Body of pancreas (tissue), 4 donors: ENCODE measurements at regions not wholly inside any gene's neighbourhood (a gene's known extent, or its start where the extent isn't known, plus 50 kb on each side); places are given as distances from the start of the nearest gene placed in this dataset.
"Not testable (repeated sequence)": the region's sequence is repeated elsewhere in the genome, so short reads cannot be mapped to it uniquely, and the experiment has no call there.

ENCODE experiments used
- ATAC-seq: fragments of 150-250 bp; one replicate; pipeline ENCODE4 v1.9.1; 2016
- DNase-seq, 4 donors: peaks; one replicate each; pipeline ENCODE4 v3.0.0-alpha.2; 2019
- H3K27ac ChIP-seq, 4 donors: fragments of 200-600 bp; sonication (generic); 1 replicate in 3 of 4; 2 replicates in 1 of 4; pipeline versions ENCODE4 v1.5.1 to v1.6.1; 2016 to 2019; ENCODE audit warnings: mild to moderate bottlenecking in 1 of 4, mixed read lengths in 1 of 4, moderate library complexity in 1 of 4
- H3K27me3 ChIP-seq, 2 donors: fragments of 200-600 bp; sonication (generic); one replicate each; pipeline ENCODE4 v1.6.0; 2016; ENCODE audit warnings: mild to moderate bottlenecking in 1 of 2
- H3K36me3 ChIP-seq, 2 donors: fragments of 200-600 bp; sonication (generic); replicated peaks in 1 of 2; 2 replicates each; pipeline ENCODE4 v1.5.1; 2016; ENCODE audit warnings: low read depth in 2 of 2; ENCODE audit not compliant: insufficient read depth in 1 of 2
- H3K4me1 ChIP-seq: fragments of 200-600 bp; sonication (generic); one replicate; pipeline ENCODE4 v1.6.0; 2016
- H3K4me3 ChIP-seq, 2 donors: fragments of 200-600 bp; sonication (generic); 1 replicate in 1 of 2; 2 replicates in 1 of 2; pipeline ENCODE4 v1.5.1; 2016 to 2019
- H3K9me3 ChIP-seq, 3 donors: fragments of 200-600 bp; sonication (generic); 1 replicate in 2 of 3; 2 replicates in 1 of 3; pipeline ENCODE4 v1.5.1; 2016
- POLR2A ChIP-seq, 3 donors: fragments of 450-650 bp; IDR thresholded peaks; one replicate each; pipeline ENCODE4 v1.6.1; 2016; ENCODE audit warnings: antibody characterized with exemption in 3 of 3, mild to moderate bottlenecking in 2 of 3
- WGBS, 2 donors: methylation state at CpG; one replicate each; pipeline ENCODE4 v1.1.5; 2017; 5-methylcytosine and 5-hydroxymethylcytosine counted together
- intact Hi-C: fragments of 100-400 bp; cut with DNase I; formaldehyde crosslinking; loops from one replicate; pipeline ENCODE4 v1.15.1; 2023
- TF ChIP-seq, protein P1 (sequence below), 7 experiments: fragments of 450-650 bp in 4 of 7; fragments of 200-600 bp in 3 of 7; sonication (generic) in 3 of 7; IDR thresholded peaks; one replicate each; pipeline ENCODE4 v1.5.1; 2016 to 2019; ENCODE audit warnings: antibody characterized with exemption in 7 of 7

DNA sequence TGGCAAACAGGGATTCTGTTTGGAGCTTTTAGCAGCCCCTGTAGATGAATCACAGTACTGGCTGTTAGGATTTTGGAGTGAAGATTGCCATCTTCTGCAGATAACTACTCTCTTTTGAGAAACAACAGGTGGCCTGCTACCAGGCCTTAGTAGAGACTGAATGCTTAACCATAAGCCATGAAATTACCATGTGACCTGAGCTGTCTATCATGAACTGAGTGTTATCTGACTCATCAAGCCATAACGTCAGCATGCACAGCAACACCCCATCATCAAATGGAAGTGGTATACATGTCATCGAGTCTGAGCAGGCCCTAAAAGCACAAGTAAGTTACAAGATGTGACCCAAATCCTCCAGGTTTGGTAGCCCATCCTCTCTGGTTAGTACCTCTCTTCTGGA is 132.6 kb downstream of the GPR63 start:
- intact Hi-C loops: no loop called here

DNA sequence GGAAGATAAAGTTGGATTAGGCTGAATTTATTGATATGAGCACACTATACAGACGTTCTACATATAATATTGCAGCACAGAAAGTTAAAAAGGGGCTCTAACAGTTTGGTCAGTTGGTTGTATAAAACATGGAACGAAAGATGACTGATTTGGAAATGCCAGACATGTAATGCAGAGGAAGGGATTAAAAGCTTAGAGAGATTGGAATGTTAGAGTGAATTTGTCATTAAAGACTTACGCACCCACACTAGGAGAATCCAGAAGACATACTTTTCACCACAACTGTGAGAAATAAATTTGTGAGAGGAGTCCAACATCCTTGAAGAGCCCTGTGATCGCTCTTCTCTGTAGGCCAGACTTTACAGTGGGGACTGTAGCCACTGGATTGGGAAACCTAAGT is 134.7 kb downstream of the GPR63 start:
- H3K36me3 ChIP-seq: no peaks in the 10 kb centered on the region
- no peak overlapping the region for H3K4me3 ChIP-seq
- no peaks in the 10 kb centered on the region for H3K4me1 ChIP-seq
- no peaks in the 10 kb centered on the region for H3K9me3 ChIP-seq
- DNase-seq (no peak), ATAC-seq (no peak)
- intact Hi-C loops: no loop called here
- H3K27me3 ChIP-seq: no peaks in the 10 kb centered on the region
- TF ChIP-seq, protein P1, sequence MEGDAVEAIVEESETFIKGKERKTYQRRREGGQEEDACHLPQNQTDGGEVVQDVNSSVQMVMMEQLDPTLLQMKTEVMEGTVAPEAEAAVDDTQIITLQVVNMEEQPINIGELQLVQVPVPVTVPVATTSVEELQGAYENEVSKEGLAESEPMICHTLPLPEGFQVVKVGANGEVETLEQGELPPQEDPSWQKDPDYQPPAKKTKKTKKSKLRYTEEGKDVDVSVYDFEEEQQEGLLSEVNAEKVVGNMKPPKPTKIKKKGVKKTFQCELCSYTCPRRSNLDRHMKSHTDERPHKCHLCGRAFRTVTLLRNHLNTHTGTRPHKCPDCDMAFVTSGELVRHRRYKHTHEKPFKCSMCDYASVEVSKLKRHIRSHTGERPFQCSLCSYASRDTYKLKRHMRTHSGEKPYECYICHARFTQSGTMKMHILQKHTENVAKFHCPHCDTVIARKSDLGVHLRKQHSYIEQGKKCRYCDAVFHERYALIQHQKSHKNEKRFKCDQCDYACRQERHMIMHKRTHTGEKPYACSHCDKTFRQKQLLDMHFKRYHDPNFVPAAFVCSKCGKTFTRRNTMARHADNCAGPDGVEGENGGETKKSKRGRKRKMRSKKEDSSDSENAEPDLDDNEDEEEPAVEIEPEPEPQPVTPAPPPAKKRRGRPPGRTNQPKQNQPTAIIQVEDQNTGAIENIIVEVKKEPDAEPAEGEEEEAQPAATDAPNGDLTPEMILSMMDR (IDR thresholded peaks at IDR 0.05): no peak
- TF ChIP-seq POLR2A (IDR thresholded peaks at IDR 0.05): no peak
- WGBS, 2 donors: 61 to 77% methylated on average over 4 of the region's 4 CpGs
- H3K27ac ChIP-seq: no peak overlapping the region

More for the DNA sequence above, 132.6 kb downstream of the GPR63 start:
- ATAC-seq (no peak), DNase-seq (no peak)
- H3K27ac ChIP-seq: no peak overlapping the region
- no peaks in the 10 kb centered on the region for H3K27me3 ChIP-seq
- no peaks in the 10 kb centered on the region for H3K4me1 ChIP-seq
- WGBS, 2 donors: 69 to 90% methylated on average over 2 of the region's 2 CpGs
- H3K36me3 ChIP-seq: no peaks in the 10 kb centered on the region
- no peaks in the 10 kb centered on the region for H3K9me3 ChIP-seq
- TF ChIP-seq, protein P1 (IDR thresholded peaks at IDR 0.05): no peak
- H3K4me3 ChIP-seq: no peak overlapping the region

DNA sequence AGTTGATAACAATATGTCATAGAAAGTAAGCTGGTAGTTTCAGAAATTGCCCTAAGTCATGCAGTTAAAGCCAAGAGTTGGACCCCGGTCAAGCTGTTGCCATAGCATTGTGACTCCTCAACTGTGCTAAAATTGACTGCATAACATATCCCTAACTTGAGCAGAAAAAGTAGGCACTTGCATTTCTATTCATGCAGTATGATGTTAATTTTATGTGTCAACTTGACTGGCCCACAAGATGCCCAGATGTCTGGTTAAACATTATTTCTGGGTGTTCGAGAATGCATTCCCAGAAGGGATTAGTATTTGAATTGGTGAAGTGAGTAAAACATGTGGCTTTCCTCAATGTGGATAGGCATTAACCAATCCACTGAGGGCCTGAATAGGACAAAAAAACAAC is 136.4 kb downstream of the GPR63 start:
- TF ChIP-seq POLR2A (IDR thresholded peaks at IDR 0.05): no peak
- TF ChIP-seq, protein P1 (IDR thresholded peaks at IDR 0.05): no peak
- Histone ChIP-seq H3K9me3 (no peaks in the 10 kb centered on the region), H3K27ac (no peak overlapping the region), H3K4me1 (no peaks in the 10 kb centered on the region), H3K4me3 (no peak overlapping the region), H3K36me3 (no peaks in the 10 kb centered on the region), H3K27me3 (no peaks in the 10 kb centered on the region)
- WGBS, 2 donors: 72 to 77% methylated on average over 2 of the region's 2 CpGs
- no peak for ATAC-seq
- intact Hi-C loops: no loop called here
- no peak for DNase-seq

DNA sequence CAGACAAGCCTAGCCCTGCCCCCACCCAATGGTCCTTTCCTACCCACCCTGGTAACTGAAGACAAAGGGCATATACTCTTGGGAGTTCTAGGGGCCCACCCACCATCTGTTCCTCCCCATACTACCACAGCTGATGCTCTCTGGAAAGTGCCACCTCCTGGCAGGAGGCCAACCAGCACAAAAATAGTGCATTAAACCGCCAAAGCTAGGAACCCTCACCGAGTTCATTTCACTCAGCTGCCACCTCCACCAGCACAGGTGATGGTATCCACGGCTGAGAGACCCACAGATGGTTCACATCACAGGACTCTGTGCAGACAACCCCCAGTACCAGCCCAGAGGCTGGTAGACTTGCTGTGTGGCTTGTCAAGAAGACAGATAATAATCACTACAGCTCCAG is 131.5 kb downstream of the FHL5 start:
- H3K27me3 ChIP-seq, ATAC-seq, H3K4me3 ChIP-seq, DNase-seq, H3K9me3 ChIP-seq, intact Hi-C loops, H3K27ac ChIP-seq, H3K4me1 ChIP-seq, H3K36me3 ChIP-seq: not testable (repeated sequence)
- 47 to 65% methylated on average over 3 of the region's 3 CpGs for WGBS, 2 donors

DNA sequence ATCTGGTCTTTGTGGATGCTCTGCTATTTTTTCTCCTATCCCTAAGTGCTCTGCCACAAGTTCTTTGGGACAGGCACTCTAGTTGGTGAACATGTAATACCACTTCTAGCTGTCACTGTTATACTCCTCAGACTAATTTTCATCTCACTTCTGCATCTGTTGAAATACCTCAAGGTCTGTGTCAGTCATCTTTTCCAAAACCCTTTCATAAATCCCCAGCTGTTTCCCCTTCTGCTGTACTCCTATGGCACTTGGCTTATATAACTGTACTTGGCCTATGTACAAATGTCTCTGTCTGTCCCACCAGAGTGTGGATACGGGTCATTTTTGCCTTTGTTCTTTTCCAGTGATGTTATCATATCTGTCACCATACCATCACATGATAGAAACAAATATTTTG is 124.2 kb downstream of the FHL5 start:
- ATAC-seq (no peak), DNase-seq (no peak)
- H3K27me3 ChIP-seq: no peaks in the 10 kb centered on the region
- H3K4me1 ChIP-seq: no peaks in the 10 kb centered on the region
- 50 to 56% methylated on average over 1 of the region's 1 CpG for WGBS, 2 donors
- H3K9me3 ChIP-seq: no peaks in the 10 kb centered on the region
- no peak overlapping the region for H3K27ac ChIP-seq
- intact Hi-C loops: no loop called here
- H3K4me3 ChIP-seq: no peak overlapping the region
- H3K36me3 ChIP-seq: no peaks in the 10 kb centered on the region
- TF ChIP-seq POLR2A (IDR thresholded peaks at IDR 0.05): no peak
- TF ChIP-seq, protein P1 (IDR thresholded peaks at IDR 0.05): no peak
